Progenitor cell of endocrine pancreas (in vitro differentiated cells): ENCODE measurements at regions not wholly inside any gene's neighbourhood (a gene's known extent, or its start where the extent isn't known, plus 50 kb on each side); places are given as distances from the start of the nearest gene placed in this dataset.

Experiments used
- DNase-seq: peaks from one replicate; pipeline ENCODE4 v3.0.0; 2021; ENCODE audit warnings: low spot score; ENCODE audit not compliant: unreplicated experiment
- H3K27ac Mint-ChIP-seq: 2 replicates; pipeline ENCODE4 v1.8.0; 2021; ENCODE audit warnings: mild to moderate bottlenecking, moderate library complexity, mixed read lengths
- H3K27me3 Mint-ChIP-seq: 2 replicates; pipeline ENCODE4 v1.8.0; 2021; ENCODE audit warnings: mixed read lengths
- H3K36me3 Mint-ChIP-seq: 2 replicates; pipeline ENCODE4 v1.8.0; 2022; ENCODE audit warnings: mixed read lengths; ENCODE audit not compliant: insufficient read depth
- H3K4me1 Mint-ChIP-seq: 2 replicates; pipeline ENCODE4 v1.8.0; 2021; ENCODE audit warnings: low read depth, mixed read lengths
- H3K4me3 Mint-ChIP-seq: 2 replicates; pipeline ENCODE4 v1.8.0; 2021; ENCODE audit warnings: low read depth, mild to moderate bottlenecking, moderate library complexity, mixed read lengths
- H3K9me3 Mint-ChIP-seq: 2 replicates; pipeline ENCODE4 v1.8.0; 2021; ENCODE audit warnings: low read depth, mixed read lengths
- CTCF ChIP-seq: fragments of 200-600 bp; sonication (generic); IDR thresholded peaks from one replicate; pipeline ENCODE4 v1.5.0; 2021; ENCODE audit warnings: antibody characterized with exemption, mild to moderate bottlenecking; ENCODE audit not compliant: unreplicated experiment

DNA sequence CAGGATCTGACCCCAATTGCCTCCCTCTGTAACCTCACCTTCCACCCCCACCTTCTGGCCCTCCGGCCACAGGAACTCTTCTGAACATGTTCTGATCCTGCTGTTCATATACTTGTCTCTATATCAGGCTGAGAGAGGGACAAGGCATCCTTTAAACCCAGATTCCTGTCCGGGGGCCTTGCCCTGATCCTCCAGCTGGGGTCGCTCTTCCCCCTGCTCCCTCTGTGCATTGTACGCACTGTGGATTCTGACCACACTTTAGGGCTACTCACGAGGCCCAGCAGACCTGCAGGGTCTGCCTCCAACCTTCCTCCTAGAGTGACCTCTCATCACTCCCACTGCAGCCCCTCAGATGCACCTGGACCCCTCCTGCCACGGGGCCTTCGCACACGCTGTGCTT is 269.3 kb downstream of the UQCRFS1 start:
- no peaks in the 10 kb centered on the region for H3K9me3 Mint-ChIP-seq
- peaks cover 25% of the 10 kb centered on the region for H3K4me1 Mint-ChIP-seq
- H3K36me3 Mint-ChIP-seq, result no peaks in the 10 kb centered on the region
- H3K27ac Mint-ChIP-seq, result no peak overlapping the region
- TF ChIP-seq CTCF, result no peak
- no peak overlapping the region for H3K4me3 Mint-ChIP-seq
- peaks cover 70% of the 10 kb centered on the region for H3K27me3 Mint-ChIP-seq
- no peak for DNase-seq

DNA sequence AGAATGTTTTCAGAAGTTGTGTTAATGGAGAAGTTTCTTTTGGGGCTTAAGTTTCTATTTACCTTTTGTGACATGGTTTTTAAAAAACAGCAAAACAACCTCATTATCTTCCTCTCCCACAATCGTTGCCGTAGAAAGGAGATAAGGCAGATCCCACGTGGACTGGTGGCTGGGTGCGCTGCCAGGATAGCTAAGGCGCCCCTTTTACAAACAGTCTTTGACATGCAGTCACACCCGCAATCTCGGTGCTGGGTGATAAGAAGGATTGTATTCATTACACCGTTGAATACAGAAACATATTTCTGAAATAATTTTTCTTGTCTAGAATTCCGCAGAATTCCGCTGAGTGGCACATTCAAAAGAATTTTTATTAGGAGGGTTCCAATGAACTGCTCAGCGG is 271.1 kb downstream of the UQCRFS1 start:
- peaks cover 25% of the 10 kb centered on the region for H3K4me1 Mint-ChIP-seq
- peaks cover 66% of the 10 kb centered on the region for H3K27me3 Mint-ChIP-seq
- no peaks in the 10 kb centered on the region for H3K36me3 Mint-ChIP-seq
- no peak for TF ChIP-seq CTCF
- H3K4me3 Mint-ChIP-seq, result peak overlapping the region; percentile 8
- no peak for DNase-seq
- H3K9me3 Mint-ChIP-seq, result peaks cover 6% of the 10 kb centered on the region
- H3K27ac Mint-ChIP-seq, result no peak overlapping the region

- DNase-seq, result no peak
- Mint-ChIP-seq H3K36me3 (no peaks in the 10 kb centered on the region), H3K4me3 (no peak overlapping the region), H3K4me1 (peaks cover 18% of the 10 kb centered on the region), H3K27me3 (peaks cover 63% of the 10 kb centered on the region), H3K9me3 (peaks cover 6% of the 10 kb centered on the region), H3K27ac (no peak overlapping the region)
- no peak for TF ChIP-seq CTCF
Measured at GRCh38 chr19:28940751-28941500, 272.0 kb downstream of the UQCRFS1 start.

DNA sequence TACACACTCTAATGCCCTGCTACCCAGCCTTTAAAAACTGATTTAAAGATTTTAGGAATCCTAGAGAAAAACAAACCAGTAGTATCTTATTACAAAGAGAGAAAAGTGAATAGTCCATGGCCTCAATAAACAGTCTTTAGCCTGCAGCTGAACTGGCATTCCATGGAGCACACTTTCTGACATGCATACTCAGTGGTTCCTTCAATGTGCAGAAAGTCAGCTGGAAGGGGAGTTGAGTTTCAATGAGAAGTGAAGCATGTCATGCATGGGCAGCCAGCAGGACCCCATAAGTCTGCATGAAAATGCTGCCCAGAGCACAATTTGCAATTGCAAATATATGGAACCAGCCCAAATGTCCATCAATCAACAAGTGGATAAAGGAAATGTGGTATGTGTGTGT is 273.7 kb downstream of the UQCRFS1 start:
- DNase-seq, result no peak
- Mint-ChIP-seq H3K4me1 (peaks cover 13% of the 10 kb centered on the region), H3K27ac (no peak overlapping the region), H3K9me3 (peaks cover 6% of the 10 kb centered on the region), H3K4me3 (no peak overlapping the region), H3K36me3 (no peaks in the 10 kb centered on the region), H3K27me3 (peaks cover 56% of the 10 kb centered on the region)
- no peak for TF ChIP-seq CTCF

DNA sequence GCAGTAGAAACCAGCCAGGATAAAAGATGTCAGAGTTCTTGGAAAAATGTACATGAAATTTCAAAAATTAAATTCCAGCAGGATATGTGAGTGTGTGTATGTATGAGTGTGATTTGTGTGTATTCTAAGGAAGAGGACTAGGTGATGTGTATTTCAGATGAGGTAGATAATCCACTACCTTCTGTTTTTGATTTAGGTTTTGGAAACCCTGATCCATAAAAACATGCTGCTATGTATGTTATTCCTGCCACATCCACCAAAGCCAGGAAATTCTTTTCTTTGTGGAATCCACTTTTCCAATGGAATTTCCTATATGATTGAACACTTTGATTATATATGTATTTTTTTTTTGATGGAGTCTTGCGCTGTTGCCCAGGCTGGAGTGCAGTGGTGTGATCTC is 276.9 kb downstream of the UQCRFS1 start:
- TF ChIP-seq CTCF, result no peak

More for the DNA sequence above, 276.9 kb downstream of the UQCRFS1 start:
- Mint-ChIP-seq H3K4me3 (no peak overlapping the region), H3K27ac (no peak overlapping the region), H3K9me3 (peaks cover 6% of the 10 kb centered on the region), H3K36me3 (no peaks in the 10 kb centered on the region), H3K27me3 (peaks cover 52% of the 10 kb centered on the region), H3K4me1 (peaks cover 4% of the 10 kb centered on the region)
- no peak for DNase-seq
